Lower leg skin (tissue), 3 donors: ENCODE measurements at regions not wholly inside any gene's neighbourhood (a gene's known extent, or its start where the extent isn't known, plus 50 kb on each side); places are given as distances from the start of the nearest gene placed in this dataset.

Source experiments
- POLR2A ChIP-seq, 2 donors: fragments of 450-650 bp; IDR thresholded peaks; one replicate each; pipeline ENCODE4 v1.6.1; 2016 to 2017; ENCODE audit warnings: antibody characterized with exemption in 2 of 2, mild to moderate bottlenecking in 1 of 2, moderate library complexity in 1 of 2
- TF ChIP-seq, protein P1 (sequence below), 3 donors: fragments of 450-650 bp; IDR thresholded peaks; one replicate each; pipeline ENCODE4 v1.5.1; 2016; ENCODE audit warnings: antibody characterized with exemption in 3 of 3, mild to moderate bottlenecking in 3 of 3, moderate library complexity in 2 of 3

DNA sequence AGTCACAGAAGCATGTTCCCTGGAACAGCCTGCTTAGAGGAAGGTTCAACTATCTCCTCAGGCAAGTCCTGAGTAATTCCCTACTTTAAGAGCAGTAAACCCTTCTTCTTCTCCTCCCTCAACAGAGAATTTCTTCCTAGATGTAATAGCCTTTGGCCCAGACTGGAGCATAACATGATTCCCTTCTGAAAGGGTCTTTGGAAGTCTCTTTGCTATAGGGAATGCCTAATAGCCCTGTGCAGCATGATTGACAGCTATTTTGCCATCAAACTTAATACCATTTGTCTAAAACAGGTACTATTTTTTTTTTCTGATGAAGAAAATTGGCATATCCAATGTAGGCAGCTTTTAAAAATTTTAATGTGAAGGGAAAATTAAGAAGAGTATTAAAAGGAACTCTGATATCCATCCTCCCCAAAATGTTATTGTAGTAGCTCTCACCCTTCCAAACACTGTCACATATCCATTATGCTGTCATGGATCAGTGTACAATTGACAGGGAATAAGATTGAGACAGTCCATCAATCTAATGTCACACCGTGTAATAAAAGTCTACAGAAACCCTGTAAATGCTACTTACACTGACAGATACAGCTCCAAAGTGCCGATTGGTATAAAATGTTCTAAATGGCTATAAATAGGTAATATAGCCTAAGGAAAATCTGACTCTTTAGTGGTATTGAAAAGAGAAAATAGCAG, 884.6 kb downstream of the TTLL7 start:
- TF ChIP-seq, protein P1, sequence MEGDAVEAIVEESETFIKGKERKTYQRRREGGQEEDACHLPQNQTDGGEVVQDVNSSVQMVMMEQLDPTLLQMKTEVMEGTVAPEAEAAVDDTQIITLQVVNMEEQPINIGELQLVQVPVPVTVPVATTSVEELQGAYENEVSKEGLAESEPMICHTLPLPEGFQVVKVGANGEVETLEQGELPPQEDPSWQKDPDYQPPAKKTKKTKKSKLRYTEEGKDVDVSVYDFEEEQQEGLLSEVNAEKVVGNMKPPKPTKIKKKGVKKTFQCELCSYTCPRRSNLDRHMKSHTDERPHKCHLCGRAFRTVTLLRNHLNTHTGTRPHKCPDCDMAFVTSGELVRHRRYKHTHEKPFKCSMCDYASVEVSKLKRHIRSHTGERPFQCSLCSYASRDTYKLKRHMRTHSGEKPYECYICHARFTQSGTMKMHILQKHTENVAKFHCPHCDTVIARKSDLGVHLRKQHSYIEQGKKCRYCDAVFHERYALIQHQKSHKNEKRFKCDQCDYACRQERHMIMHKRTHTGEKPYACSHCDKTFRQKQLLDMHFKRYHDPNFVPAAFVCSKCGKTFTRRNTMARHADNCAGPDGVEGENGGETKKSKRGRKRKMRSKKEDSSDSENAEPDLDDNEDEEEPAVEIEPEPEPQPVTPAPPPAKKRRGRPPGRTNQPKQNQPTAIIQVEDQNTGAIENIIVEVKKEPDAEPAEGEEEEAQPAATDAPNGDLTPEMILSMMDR (IDR thresholded peaks at IDR 0.05) = no peak
- no peak for TF ChIP-seq POLR2A (IDR thresholded peaks at IDR 0.05)
